ENCODE measurements at regions not wholly inside any gene's neighbourhood (a gene's known extent, or its start where the extent isn't known, plus 50 kb on each side); places are given as distances from the start of the nearest gene placed in this dataset.

GRCh38 chr12:107597695-107598410, 87.7 kb upstream of the PWP1 start:
- TF ChIP-seq CTCF (IDR thresholded peaks at IDR 0.05; ENCODE audit: control extremely low read depth, extremely low read depth) = no peak
- no peaks in the 10 kb centered on the region for H3K4me1 ChIP-seq (ENCODE audit: control insufficient read depth in 5 of 5, insufficient read depth in 5 of 5, low read length in 5 of 5)
- 60 to 82% methylated on average over 2 of the region's 2 CpGs for WGBS, 2 donors
- H3K9ac ChIP-seq (ENCODE audit: insufficient read depth in 1 of 2, low read length in 2 of 2) = no peak overlapping the region
- ATAC-seq (ENCODE audit: insufficient read depth, low FRiP score) (no peak), DNase-seq (no peak)
- no peak overlapping the region for H3K27ac ChIP-seq (ENCODE audit: low read depth in 1 of 2, low read length in 1 of 2)
- H3K27me3 ChIP-seq (ENCODE audit: control insufficient read depth in 3 of 3, insufficient read depth in 3 of 3, low read length in 2 of 3) = no peaks in the 10 kb centered on the region
- no peak overlapping the region for H3K4me3 ChIP-seq
- H3K9me3 ChIP-seq (ENCODE audit: control insufficient read depth in 4 of 4, insufficient read depth in 3 of 4, low read length in 3 of 4) = peaks cover 0 to 7% (median 5%) of the 10 kb centered on the region in 4 donors
- H3K36me3 ChIP-seq (ENCODE audit: control insufficient read depth in 4 of 4, insufficient read depth in 4 of 4, low read length in 4 of 4) = no peaks in the 10 kb centered on the region

- H3K4me1 ChIP-seq (ENCODE audit: control insufficient read depth in 5 of 5, insufficient read depth in 5 of 5, low read length in 5 of 5) = no peaks in the 10 kb centered on the region
- TF ChIP-seq CTCF (IDR thresholded peaks at IDR 0.05; ENCODE audit: control extremely low read depth, extremely low read depth) = no peak
- H3K9me3 ChIP-seq (ENCODE audit: control insufficient read depth in 4 of 4, insufficient read depth in 3 of 4, low read length in 3 of 4) = peaks cover 0 to 1% (median under 1%) of the 10 kb centered on the region in 4 donors
- H3K36me3 ChIP-seq (ENCODE audit: control insufficient read depth in 4 of 4, insufficient read depth in 4 of 4, low read length in 4 of 4) = no peaks in the 10 kb centered on the region
- no peak overlapping the region for H3K9ac ChIP-seq (ENCODE audit: insufficient read depth in 1 of 2, low read length in 2 of 2)
- no peaks in the 10 kb centered on the region for H3K27me3 ChIP-seq (ENCODE audit: control insufficient read depth in 3 of 3, insufficient read depth in 3 of 3, low read length in 2 of 3)
- ATAC-seq (ENCODE audit: insufficient read depth, low FRiP score) (no peak), DNase-seq (no peak)
- H3K27ac ChIP-seq (ENCODE audit: low read depth in 1 of 2, low read length in 1 of 2) = no peak overlapping the region
- H3K4me3 ChIP-seq = no peak overlapping the region
- 85 to 89% methylated on average over 3 of the region's 3 CpGs for WGBS, 2 donors
Measured at GRCh38 chr12:107598906-107599305, 86.7 kb upstream of the PWP1 start.

- no peak overlapping the region for H3K4me3 ChIP-seq
- ATAC-seq (ENCODE audit: insufficient read depth, low FRiP score) = no peak
- TF ChIP-seq CTCF (IDR thresholded peaks at IDR 0.05; ENCODE audit: control extremely low read depth, extremely low read depth) = no peak
- no peaks in the 10 kb centered on the region for H3K36me3 ChIP-seq (ENCODE audit: control insufficient read depth in 4 of 4, insufficient read depth in 4 of 4, low read length in 4 of 4)
- DNase-seq = no peak
- no peaks in the 10 kb centered on the region for H3K27me3 ChIP-seq (ENCODE audit: control insufficient read depth in 3 of 3, insufficient read depth in 3 of 3, low read length in 2 of 3)
- H3K9ac ChIP-seq (ENCODE audit: insufficient read depth in 1 of 2, low read length in 2 of 2) = no peak overlapping the region
- 76 to 89% methylated on average over 4 of the region's 4 CpGs for WGBS, 2 donors
- no peak overlapping the region for H3K27ac ChIP-seq (ENCODE audit: low read depth in 1 of 2, low read length in 1 of 2)
- no peaks in the 10 kb centered on the region for H3K4me1 ChIP-seq (ENCODE audit: control insufficient read depth in 5 of 5, insufficient read depth in 5 of 5, low read length in 5 of 5)
- no peaks in the 10 kb centered on the region for H3K9me3 ChIP-seq (ENCODE audit: control insufficient read depth in 4 of 4, insufficient read depth in 3 of 4, low read length in 3 of 4)
Measured at GRCh38 chr12:107600581-107601144, 84.9 kb upstream of the PWP1 start.

Measured in lung (tissue), 11 donors.